Keratinocyte (primary cell): ENCODE measurements at regions not wholly inside any gene's neighbourhood (a gene's known extent, or its start where the extent isn't known, plus 50 kb on each side); places are given as distances from the start of the nearest gene placed in this dataset.
"Not testable (repeated sequence)": the region's sequence is repeated elsewhere in the genome, so short reads cannot be mapped to it uniquely, and the experiment has no call there.

Source experiments
- DNase-seq: peaks from one replicate; pipeline ENCODE4 v3.0.0-alpha.2; 2011; ENCODE audit warnings: low read depth, missing footprints, low spot score
- FAIRE-seq: peaks from 2 replicates; lab custom pipeline; 2011; peaks lifted over from hg19 to GRCh38; lab: Jason Lieb, UNC
- H2AFZ ChIP-seq: 2 replicates; pipeline ENCODE4 v1.6.0; 2012; ENCODE audit warnings: low read length, control low read depth, inconsistent platforms; ENCODE audit not compliant: control insufficient read depth
- H3K27ac ChIP-seq: 2 replicates; pipeline ENCODE4 v1.5.1; 2011; ENCODE audit warnings: low read length; ENCODE audit not compliant: control insufficient read depth, insufficient read depth
- H3K27me3 ChIP-seq: 3 replicates; pipeline ENCODE4 v1.6.0; 2011; ENCODE audit warnings: low read length; ENCODE audit not compliant: control insufficient read depth, insufficient read depth; ENCODE audit errors: extremely low read depth
- H3K36me3 ChIP-seq, 2 experiments: 2 replicates in 1 of 2; 3 replicates in 1 of 2; pipeline ENCODE4 v1.5.1; 2011; ENCODE audit warnings: low read length in 2 of 2, mild to moderate bottlenecking in 1 of 2; ENCODE audit not compliant: control insufficient read depth in 2 of 2, insufficient read depth in 2 of 2; ENCODE audit errors: extremely low read depth in 1 of 2
- H3K4me1 ChIP-seq: 3 replicates; pipeline ENCODE4 v1.5.1; 2011; ENCODE audit warnings: low read length; ENCODE audit not compliant: control insufficient read depth, insufficient read depth; ENCODE audit errors: extremely low read depth
- H3K4me2 ChIP-seq: 3 replicates; pipeline ENCODE4 v1.6.0; 2011; ENCODE audit warnings: low read depth, low read length; ENCODE audit not compliant: control insufficient read depth, insufficient read depth; ENCODE audit errors: extremely low read depth
- H3K4me3 ChIP-seq, 3 experiments: fragments of 200-600 bp in 1 of 3; sonication (generic) in 1 of 3; 2 replicates in 2 of 3; 3 replicates in 1 of 3; pipeline ENCODE4 v1.5.1; 2011 to 2016; ENCODE audit warnings: low read length in 3 of 3, mild to moderate bottlenecking in 3 of 3, control low read depth in 2 of 3, inconsistent platforms in 1 of 3, low read depth in 1 of 3, mixed read lengths in 1 of 3, mixed run types in 1 of 3, moderate library complexity in 1 of 3; ENCODE audit not compliant: control insufficient read depth in 2 of 3, insufficient read depth in 2 of 3; ENCODE audit errors: extremely low read depth in 1 of 3
- H3K79me2 ChIP-seq: 2 replicates; pipeline ENCODE4 v1.6.0; 2012; ENCODE audit warnings: low read length; ENCODE audit not compliant: control insufficient read depth, insufficient read depth
- H3K9ac ChIP-seq: 3 replicates; pipeline ENCODE4 v1.6.0; 2011; ENCODE audit warnings: low read length; ENCODE audit not compliant: control insufficient read depth, insufficient read depth; ENCODE audit errors: extremely low read depth
- H3K9me1 ChIP-seq: 3 replicates; pipeline ENCODE4 v1.6.0; 2011; ENCODE audit warnings: low read length; ENCODE audit not compliant: control insufficient read depth, insufficient read depth; ENCODE audit errors: extremely low read depth
- H3K9me3 ChIP-seq: 2 replicates; pipeline ENCODE4 v1.5.1; 2012; ENCODE audit warnings: low read depth, low read length; ENCODE audit not compliant: control insufficient read depth
- H4K20me1 ChIP-seq: 3 replicates; pipeline ENCODE4 v1.6.0; 2011; ENCODE audit warnings: low read length; ENCODE audit not compliant: control insufficient read depth, insufficient read depth; ENCODE audit errors: extremely low read depth
- CTCF ChIP-seq, 3 experiments: IDR thresholded peaks in 1 of 3; conservative IDR thresholded peaks in 1 of 3; optimal IDR thresholded peaks in 1 of 3; 2 replicates in 2 of 3; 3 replicates in 1 of 3; pipeline versions ENCODE3 to v1.5.1; 2011; ENCODE audit warnings: low read length in 3 of 3, mild to moderate bottlenecking in 3 of 3, moderate library complexity in 2 of 3, control low read depth in 1 of 3, inconsistent platforms in 1 of 3; ENCODE audit not compliant: insufficient read depth in 2 of 3; ENCODE audit errors: extremely low read depth in 1 of 3
- EZH2 ChIP-seq: IDR thresholded peaks from one replicate; pipeline ENCODE4 v1.6.1; 2012; ENCODE audit warnings: inconsistent platforms, mild to moderate bottlenecking, low read length, moderate library complexity
- dilution Hi-C: fragments of 300-500 bp; cut with MboI; formaldehyde crosslinking; loops from one replicate; pipeline ENCODE4 v1.7.0; 2020; ENCODE audit warnings: low sequenced_read_pairs; ENCODE audit not compliant: extremely low pct_ligation_motif_present

- Histone ChIP-seq H3K4me1 (no peaks in the 10 kb centered on the region), H3K27me3 (no peaks in the 10 kb centered on the region), H3K27ac (no peak overlapping the region), H3K79me2 (no peaks in the 10 kb centered on the region), H2AFZ (no peak overlapping the region), H3K9me1 (no peaks in the 10 kb centered on the region), H4K20me1 (no peaks in the 10 kb centered on the region), H3K9ac (no peak overlapping the region), H3K4me3 (no peak overlapping the region), H3K36me3 (no peaks in the 10 kb centered on the region), H3K4me2 (no peak overlapping the region), H3K9me3 (peaks cover 2% of the 10 kb centered on the region)
- TF ChIP-seq EZH2 (no peak), CTCF (optimal IDR thresholded peaks at IDR 0.05 in 1 of 3, IDR thresholded peaks at IDR 0.05 in 1 of 3, conservative IDR thresholded peaks at IDR 0.05 in 1 of 3; ENCODE audit: extremely low read depth in 1 of 3, insufficient read depth in 2 of 3, low read length in 3 of 3) (peak; percentile 70 to 83 (median 78))
- DNase-seq (peak; percentile 55), FAIRE-seq (peak; percentile 74)
- dilution Hi-C loops = no loop called here
Measured at GRCh38 chr2:64888591-64889309, 100.4 kb upstream of the SLC1A4 start.

GRCh38 chr2:64889803-64890202 lies 99.4 kb upstream of the SLC1A4 start:
- H3K9ac ChIP-seq = no peak overlapping the region
- H3K36me3 ChIP-seq = no peaks in the 10 kb centered on the region
- H3K27me3 ChIP-seq = no peaks in the 10 kb centered on the region
- dilution Hi-C loops = no loop called here
- H3K79me2 ChIP-seq = no peaks in the 10 kb centered on the region
- H3K4me2 ChIP-seq = no peak overlapping the region
- DNase-seq (no peak), FAIRE-seq (no peak)
- H2AFZ ChIP-seq = no peak overlapping the region
- no peaks in the 10 kb centered on the region for H4K20me1 ChIP-seq
- H3K4me1 ChIP-seq = no peaks in the 10 kb centered on the region
- no peak overlapping the region for H3K4me3 ChIP-seq
- TF ChIP-seq CTCF (optimal IDR thresholded peaks at IDR 0.05 in 1 of 3, IDR thresholded peaks at IDR 0.05 in 1 of 3, conservative IDR thresholded peaks at IDR 0.05 in 1 of 3; ENCODE audit: extremely low read depth in 1 of 3, insufficient read depth in 2 of 3, low read length in 3 of 3) = no peak
- TF ChIP-seq EZH2 = no peak
- H3K9me1 ChIP-seq = no peaks in the 10 kb centered on the region
- H3K9me3 ChIP-seq = peaks cover 2% of the 10 kb centered on the region
- H3K27ac ChIP-seq = no peak overlapping the region

GRCh38 chr2:64896572-64896971 lies 92.6 kb upstream of the SLC1A4 start:
- H3K4me1 ChIP-seq, H3K9me1 ChIP-seq, dilution Hi-C loops, FAIRE-seq, DNase-seq, H3K79me2 ChIP-seq, H3K4me2 ChIP-seq, H3K9me3 ChIP-seq, H3K4me3 ChIP-seq, H2AFZ ChIP-seq, H4K20me1 ChIP-seq, H3K36me3 ChIP-seq, H3K27me3 ChIP-seq, H3K27ac ChIP-seq, H3K9ac ChIP-seq: not testable (repeated sequence)
